ENCODE measurements at regions not wholly inside any gene's neighbourhood (a gene's known extent, or its start where the extent isn't known, plus 50 kb on each side); places are given as distances from the start of the nearest gene placed in this dataset.

DNA sequence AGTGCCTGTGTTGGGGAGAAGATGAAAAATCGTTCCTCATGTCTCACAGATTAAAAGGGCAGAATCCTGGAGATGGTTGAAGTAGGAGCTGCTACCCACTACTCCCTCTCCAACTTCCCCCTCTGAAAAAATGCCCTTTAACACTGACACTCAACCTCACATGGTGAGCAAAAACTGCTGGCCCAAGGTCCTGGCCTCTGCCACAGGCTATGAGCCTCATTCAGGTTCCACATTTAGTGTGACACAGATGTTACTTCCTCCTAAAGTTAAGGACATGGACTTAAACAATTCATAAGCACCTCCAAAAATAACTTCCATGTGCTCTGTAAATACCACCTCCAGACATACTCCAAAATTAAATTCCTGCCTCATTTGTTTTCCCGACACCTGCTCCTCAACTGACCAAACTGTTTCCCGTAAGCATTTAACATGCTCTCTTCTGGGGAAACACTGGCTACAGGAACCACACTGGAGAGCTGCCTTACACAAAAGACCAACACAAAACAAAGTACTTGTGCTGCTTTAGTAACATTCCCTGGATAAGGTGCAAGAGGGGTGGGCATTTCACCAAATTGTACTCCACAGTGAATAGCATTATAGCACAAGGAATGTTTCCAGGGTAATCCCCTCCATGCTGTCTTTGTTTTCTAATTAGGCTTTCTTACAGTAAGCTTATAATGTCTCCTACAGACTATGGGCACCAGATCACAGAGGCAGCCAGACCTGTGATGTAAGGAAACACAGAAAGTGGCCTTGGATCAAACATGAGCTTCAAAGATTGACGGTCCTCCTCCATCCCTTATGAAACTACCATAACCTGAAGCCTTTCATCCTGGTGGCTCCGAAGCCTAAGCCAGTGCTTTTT, 57.0 kb downstream of the PHLDA1 start:
- no peak for DNase-seq (ENCODE audit: low read depth)

GRCh38 chr12:75971253-75971652, 60.3 kb downstream of the PHLDA1 start:
- no peak for DNase-seq (ENCODE audit: low read depth)

DNA sequence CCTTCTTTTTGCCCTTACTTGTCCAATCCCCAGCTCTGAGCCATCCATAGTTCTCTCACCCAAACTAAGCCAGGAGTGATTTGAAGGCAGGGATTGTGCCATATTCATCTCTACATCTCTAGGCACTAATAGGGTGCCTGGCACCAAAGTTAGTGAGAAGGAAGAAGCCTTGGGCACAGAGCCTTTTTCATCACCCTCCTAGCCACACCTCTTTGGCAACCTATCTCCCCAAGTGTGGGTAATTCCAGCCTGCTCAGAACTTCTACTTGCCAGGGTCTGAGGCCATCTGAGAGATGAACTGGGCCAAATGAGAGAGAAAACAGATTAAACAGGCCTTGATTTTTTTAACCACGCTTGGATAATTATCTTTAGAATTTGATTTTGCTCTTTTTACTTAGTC, 61.3 kb downstream of the PHLDA1 start:
- DNase-seq (ENCODE audit: low read depth) = no peak

GRCh38 chr12:75969768-75970167, 61.8 kb downstream of the PHLDA1 start:
- DNase-seq (ENCODE audit: low read depth) = no peak

DNA sequence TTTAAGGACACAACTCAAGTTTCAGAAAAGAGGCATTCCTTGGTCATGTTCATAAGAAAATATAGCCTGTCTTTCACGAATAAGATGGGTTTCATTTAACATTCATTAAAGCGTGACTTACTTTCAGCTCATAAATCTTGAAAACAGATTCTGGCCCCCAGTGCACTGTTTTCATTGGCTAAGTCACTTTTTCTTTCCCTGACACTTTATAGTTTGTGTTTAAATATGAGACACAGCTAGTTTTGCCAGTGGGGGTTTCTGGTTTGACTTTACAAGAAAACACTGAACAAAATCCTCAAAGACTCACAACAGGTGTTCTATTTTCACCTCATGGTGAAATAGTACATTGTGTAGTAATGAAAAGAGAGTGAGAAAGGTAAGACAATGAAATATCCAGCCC, 65.9 kb downstream of the PHLDA1 start:
- DNase-seq (ENCODE audit: low read depth) = no peak

DNA sequence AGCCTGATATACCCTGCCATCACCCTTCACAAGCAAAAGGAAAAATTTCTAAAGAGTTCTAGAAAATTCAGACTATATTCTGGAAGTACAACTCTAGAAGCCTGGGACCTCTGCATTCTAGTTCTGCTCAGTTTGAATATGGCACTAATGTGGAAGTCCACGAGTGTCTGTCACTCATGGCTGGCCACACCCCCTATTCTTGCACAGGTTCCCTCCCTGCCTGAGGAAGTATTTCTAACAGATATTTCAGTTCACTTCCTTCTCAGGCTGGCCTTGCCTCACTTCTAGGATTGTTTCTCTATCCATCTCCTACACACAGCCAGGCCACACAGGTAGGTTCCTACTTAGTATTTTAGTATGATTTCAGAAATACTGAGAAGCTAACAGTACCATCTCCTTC, 67.4 kb downstream of the PHLDA1 start:
- DNase-seq (ENCODE audit: low read depth) = no peak

DNA sequence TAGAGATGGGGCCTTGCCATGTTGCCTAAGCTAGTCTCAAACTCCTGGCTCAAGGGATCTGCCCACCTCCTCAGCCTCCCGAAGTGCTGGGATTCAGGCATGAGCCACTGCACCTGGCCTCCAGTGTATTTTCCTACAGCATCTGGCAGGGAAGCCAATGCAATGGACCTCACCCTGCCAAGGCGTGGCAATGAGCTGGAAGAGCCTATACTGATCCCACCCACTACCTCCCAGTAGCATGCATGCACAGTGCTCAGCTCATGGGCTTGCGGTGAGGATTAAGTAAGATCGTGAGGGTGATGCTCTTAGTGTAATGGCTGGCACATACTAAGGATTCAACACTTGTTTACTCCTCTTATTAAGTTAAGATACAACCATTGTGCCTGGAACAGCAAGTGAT, 69.7 kb downstream of the PHLDA1 start:
- DNase-seq (ENCODE audit: low read depth) = no peak

- no peak for DNase-seq (ENCODE audit: low read depth)
Measured at GRCh38 chr12:75960954-75961661, 70.5 kb downstream of the PHLDA1 start.

DNA sequence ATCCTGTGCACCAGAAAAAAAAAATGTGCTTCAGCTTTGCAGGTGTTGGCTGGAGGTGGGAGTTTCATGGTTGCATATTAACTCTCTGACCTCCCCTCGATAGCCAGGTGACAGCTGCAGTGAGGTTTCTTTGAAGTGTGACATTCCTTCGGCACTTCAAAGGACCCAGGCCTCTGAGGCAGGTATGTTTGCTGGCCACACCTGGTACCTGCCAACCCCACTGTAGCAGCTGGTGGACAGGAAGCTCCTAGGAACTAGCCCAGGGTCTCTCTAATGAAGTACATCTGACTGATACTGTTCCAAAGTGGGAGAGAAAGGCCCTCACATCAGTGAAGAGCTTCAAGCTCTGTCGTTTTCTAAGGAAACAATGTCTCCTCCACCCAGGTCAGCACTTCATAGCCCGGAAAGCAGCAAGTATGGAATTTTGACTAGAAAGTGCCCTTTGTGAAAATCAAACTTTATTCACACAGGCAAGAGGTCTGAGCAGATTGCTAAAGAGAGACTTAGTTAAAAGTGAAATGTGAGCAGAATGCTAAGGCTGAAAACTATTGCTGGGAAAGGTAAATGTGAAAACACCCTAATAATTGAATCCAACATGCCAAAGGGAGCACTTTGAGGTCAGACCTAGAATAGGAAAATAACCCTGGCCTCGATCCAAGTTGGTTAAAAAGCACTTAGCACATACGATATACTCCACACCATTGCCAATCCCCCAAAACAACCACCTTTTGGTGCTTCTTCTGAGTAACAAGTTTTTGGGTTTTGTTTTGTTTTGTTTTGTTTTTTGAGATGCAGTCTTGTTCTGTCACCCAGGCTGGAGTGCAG, 71.3 kb downstream of the PHLDA1 start:
- DNase-seq (ENCODE audit: low read depth) = no peak

DNA sequence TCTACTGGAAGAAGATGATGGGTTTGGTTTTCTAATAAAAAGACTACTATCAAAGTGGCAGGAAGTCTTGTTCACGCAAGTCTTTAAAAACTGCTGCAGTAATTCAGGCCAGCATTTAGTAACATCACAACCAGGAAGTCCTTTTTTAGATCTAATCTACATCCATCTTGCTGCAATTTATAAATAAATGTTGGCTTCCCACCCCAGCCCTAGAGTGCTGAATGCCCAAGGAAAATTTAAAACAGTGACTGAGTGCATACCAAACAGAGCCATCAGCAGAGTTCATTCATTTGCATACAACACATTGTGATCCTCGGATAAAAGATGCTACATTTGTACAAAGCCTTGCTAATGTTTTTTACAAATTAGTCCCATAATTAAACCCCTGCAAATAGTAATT, 72.1 kb downstream of the PHLDA1 start:
- no peak for DNase-seq (ENCODE audit: low read depth)

DNA sequence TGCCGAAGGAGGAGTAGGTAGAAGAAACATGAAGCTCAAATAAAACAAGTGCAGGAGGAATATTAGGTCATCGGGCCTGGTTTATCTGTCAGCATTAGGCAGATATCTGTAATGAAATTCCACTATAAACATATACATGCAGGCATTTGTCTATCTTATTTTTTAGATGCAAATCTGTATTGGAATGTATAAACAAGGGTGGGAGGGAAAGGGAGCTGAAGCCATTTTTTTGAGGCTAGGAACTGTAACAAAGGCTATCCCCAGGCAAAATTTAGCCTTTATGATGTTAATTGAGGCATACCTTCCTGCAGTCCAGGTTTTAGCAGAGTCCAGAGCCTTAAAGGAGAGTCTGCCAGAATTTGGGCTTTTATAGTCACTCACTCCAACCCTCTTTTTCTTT, 72.5 kb downstream of the PHLDA1 start:
- no peak for DNase-seq (ENCODE audit: low read depth)

DNA sequence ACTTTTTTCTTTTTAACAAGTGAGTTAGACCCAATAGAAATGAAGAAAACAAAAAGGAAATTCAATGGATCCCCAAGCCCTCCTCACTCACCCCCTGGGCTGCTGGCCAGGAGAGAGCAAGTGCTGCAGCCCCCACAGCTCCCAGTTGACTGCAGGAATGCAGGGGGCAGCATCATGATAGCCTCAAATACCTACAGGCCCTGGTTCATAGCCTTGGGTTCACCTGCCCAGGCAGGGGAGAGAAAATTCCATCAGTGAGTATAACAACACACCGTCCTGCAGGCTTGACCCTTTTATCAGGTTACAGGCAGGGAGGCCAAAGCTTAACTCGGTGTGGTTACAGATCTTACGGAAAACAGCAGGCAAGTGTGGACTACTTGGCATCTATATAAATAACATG, 76.3 kb downstream of the PHLDA1 start:
- DNase-seq (ENCODE audit: low read depth) = no peak

DNA sequence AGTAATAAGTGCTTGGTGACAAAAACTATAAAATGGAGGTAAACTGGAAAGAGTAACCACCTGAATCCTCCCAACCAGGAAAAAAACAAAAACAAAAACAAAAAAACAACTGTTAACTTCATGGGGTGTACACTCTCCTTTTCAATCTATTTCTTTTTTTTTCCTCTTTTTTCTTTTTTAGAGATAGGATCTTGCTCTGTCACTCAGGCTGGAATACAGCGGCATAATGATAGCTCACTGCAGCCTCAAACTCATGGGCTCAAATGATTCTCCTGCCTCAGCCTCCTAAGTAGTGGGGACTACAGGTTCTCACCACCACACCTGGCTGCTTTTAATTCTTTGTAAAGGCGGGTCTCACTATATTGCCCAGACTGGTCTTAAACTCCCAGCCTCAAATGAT, 76.8 kb downstream of the PHLDA1 start:
- no peak for DNase-seq (ENCODE audit: low read depth)

DNA sequence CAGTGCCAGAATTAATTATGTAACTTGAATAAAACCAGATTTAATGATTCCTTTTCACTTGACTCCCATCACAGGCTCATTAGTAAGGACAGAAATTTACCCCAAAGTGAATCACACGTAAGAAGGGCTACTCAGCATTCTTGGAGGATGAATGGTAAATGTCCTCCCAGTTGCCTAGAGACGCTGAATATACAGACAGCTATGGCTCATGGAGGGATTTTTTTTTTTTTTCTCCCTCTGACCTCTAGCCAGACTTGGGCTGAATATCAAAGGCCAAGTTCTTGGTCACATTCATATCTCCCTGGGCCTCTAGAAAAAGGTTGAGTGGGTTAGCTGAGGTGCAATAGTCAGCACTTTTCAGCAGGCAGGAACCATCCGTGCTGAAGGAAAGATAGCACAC, 77.5 kb downstream of the PHLDA1 start:
- peak; percentile 98 for DNase-seq (ENCODE audit: low read depth)

DNA sequence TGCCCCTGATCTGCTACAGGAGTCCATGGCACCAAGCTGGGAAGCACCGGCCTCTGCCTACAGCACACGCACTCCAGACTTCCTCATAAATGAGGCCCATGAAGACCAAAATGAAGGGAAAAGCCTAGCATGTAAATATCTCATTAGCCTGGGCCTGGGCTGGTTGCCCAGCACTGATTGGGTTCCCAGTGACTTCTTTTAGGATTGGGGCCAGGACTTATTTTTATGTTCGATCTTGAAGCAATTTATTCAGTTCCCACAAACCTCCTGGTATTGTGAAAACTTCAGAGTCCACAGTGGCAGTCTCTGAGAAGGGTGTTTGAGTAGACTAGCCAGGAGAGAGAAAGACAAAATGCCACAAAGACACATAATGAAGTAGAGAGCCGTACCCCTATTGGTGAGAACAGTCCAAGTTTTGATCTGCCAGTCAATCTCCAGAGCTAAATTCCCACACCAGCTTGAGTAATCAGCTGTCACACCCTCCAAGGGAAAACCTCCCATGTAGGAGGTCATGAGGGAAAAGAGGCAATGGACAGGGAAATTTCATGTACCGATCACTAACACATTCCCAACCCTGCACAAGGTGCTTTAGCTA, 78.2 kb downstream of the PHLDA1 start:
- DNase-seq (ENCODE audit: low read depth) = peak; percentile 95

GRCh38 chr12:75951399-75952278, 79.9 kb downstream of the PHLDA1 start:
- no peak for DNase-seq (ENCODE audit: low read depth)

GRCh38 chr12:75947156-75947723, 84.3 kb downstream of the PHLDA1 start:
- no peak for DNase-seq (ENCODE audit: low read depth)

- no peak for DNase-seq (ENCODE audit: low read depth)
Measured at GRCh38 chr12:75945581-75945980, 86.0 kb downstream of the PHLDA1 start.

DNA sequence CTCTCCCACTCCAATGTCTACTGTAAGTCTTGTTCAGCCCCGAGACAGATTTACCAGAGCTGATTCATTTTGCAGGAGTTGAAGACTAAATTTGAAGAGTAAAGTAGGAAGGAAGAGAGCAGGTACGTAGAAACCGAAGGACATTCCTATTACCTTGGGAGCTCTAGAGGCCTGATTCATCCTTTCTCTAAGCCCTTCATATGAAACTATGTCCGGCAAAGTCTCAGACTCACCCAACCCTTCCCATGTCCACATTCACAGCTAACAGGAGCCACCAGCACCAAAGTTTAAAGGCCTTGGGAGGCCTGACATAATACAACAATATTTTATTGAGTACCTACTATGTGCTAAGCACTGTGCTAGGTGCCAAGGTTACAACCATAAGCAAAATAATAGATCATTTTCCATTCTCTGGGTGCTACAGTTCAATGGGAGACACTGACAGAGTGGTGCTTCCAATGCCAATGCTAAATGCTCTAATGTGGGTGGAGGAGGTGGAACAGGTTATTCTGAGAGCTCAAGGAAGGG, 86.6 kb downstream of the PHLDA1 start:
- DNase-seq (ENCODE audit: low read depth) = no peak

DNA sequence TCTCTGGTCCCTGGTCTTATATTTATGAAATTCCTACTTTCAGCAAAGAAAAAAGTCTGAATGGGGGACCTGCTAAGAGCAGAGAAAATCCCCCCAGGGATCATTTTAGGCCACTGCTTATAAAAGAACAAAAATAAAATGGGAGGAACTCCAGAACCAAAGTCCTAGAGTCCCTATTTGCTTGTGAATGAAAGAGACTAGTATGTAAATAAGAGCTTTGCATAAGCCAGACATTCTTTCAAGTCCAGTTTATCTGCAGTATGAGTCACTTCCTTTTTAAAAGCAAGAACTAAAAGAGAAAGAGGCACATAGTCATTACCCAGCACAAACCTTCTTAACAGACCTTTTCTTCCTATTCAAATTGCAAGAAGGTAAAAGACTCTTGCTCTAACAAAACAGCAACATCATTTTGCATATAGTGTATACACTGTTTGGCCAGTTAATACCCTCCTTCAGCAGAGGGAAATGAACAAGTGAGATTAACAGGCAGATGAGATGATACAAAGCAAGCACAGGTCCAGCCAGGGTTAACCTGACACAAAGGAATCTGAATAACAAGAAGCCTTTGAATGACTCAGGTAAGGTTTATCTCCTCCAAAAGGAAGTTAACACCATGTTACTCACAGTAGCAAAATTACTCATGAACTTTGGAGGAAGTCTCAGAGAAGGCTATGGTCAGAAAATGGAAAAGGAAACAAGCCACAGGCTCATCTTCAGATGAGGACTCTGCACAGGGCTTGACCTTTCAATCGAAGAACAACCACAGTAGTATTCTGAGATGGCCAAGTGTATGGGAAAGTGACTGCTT, 87.3 kb downstream of the PHLDA1 start:
- DNase-seq (ENCODE audit: low read depth) = peak; percentile 56

Data from GM04504 (cell line).